Panc1 (cell line): ENCODE measurements at regions not wholly inside any gene's neighbourhood (a gene's known extent, or its start where the extent isn't known, plus 50 kb on each side); places are given as distances from the start of the nearest gene placed in this dataset.

ENCODE experiments used
- ATAC-seq: fragments of 200-7000 bp; cut with Tn5 transposase; 2 replicates; pipeline ENCODE4 v1.9.1; 2020; ENCODE audit warnings: mild to moderate bottlenecking, moderate library complexity
- BruUV-seq: library from RNA; stranded (reverse); fragments of 400-500 nt; replicated peaks from 2 replicates; lab custom pipeline; 2021; lab: Mats Ljungman, UMichigan
- CTCF ChIA-PET: fragments of 300-600 bp; sonication (Branson Sonifier 250); formaldehyde crosslinking; loops from one replicate; lab custom pipeline; 2022; ENCODE audit warnings: antibody characterized with exemption; lab: Charles Lee
- POLR2A ChIA-PET: fragments of 300-600 bp; sonication (Branson Sonifier 250); formaldehyde crosslinking; loops from one replicate; lab custom pipeline; 2022; ENCODE audit warnings: antibody characterized with exemption; lab: Charles Lee
- DNase-seq: peaks from one replicate; pipeline ENCODE4 v3.0.0-alpha.2; 2010; ENCODE audit warnings: low read depth, low spot score
- H3K27ac ChIP-seq: 2 replicates; pipeline ENCODE4 v1.5.1; 2011; ENCODE audit warnings: mild to moderate bottlenecking, low read length, inconsistent platforms
- H3K27me3 ChIP-seq: fragments of 200-500 bp; sonication (Bioruptor generic); 2 replicates; pipeline ENCODE4 v1.6.0; 2014; ENCODE audit warnings: low read length, inconsistent platforms; ENCODE audit not compliant: control insufficient read depth, insufficient read depth
- H3K36me3 ChIP-seq: fragments of 200-500 bp; sonication (Bioruptor generic); 2 replicates; pipeline ENCODE4 v1.5.1; 2014; ENCODE audit warnings: inconsistent platforms, mild to moderate bottlenecking, low read length, moderate library complexity; ENCODE audit not compliant: control insufficient read depth, insufficient read depth
- H3K4me1 ChIP-seq: 2 replicates; pipeline ENCODE4 v1.5.1; 2011; ENCODE audit warnings: inconsistent platforms, mild to moderate bottlenecking, low read length, moderate library complexity; ENCODE audit not compliant: control insufficient read depth, insufficient read depth
- H3K4me3 ChIP-seq, 2 experiments: 2 replicates each; pipeline ENCODE4 v1.5.1; 2011 to 2012; ENCODE audit warnings: low read depth in 2 of 2, low read length in 2 of 2, mild to moderate bottlenecking in 2 of 2, inconsistent platforms in 1 of 2, moderate library complexity in 1 of 2
- H3K9me3 ChIP-seq: fragments of 200-500 bp; sonication (Bioruptor generic); 2 replicates; pipeline ENCODE4 v1.5.1; 2014; ENCODE audit warnings: low read depth, mild to moderate bottlenecking, inconsistent platforms, low read length, moderate library complexity; ENCODE audit not compliant: control insufficient read depth, insufficient read depth
- CTCF ChIP-seq: fragments of 450-650 bp; IDR thresholded peaks from 2 replicates; pipeline ENCODE4 v1.5.1; 2017; ENCODE audit warnings: mild to moderate bottlenecking
- POLR2AphosphoS5 ChIP-seq: IDR thresholded peaks from 2 replicates; pipeline ENCODE4 v1.6.1; 2012; ENCODE audit warnings: mild to moderate bottlenecking, low read depth, low read length, moderate library complexity
- REST ChIP-seq, 2 experiments: IDR thresholded peaks; 2 replicates each; pipeline ENCODE4 v1.6.1; 2011 to 2012; ENCODE audit warnings: low read depth in 2 of 2, control low read depth in 1 of 2, low read length in 1 of 2, mild to moderate bottlenecking in 1 of 2, moderate library complexity in 1 of 2; ENCODE audit not compliant: insufficient read depth in 1 of 2
- SIN3A ChIP-seq: IDR thresholded peaks from 2 replicates; pipeline ENCODE4 v1.6.1; 2012; ENCODE audit warnings: low read depth, mild to moderate bottlenecking, low read length, moderate library complexity, borderline replicate concordance; ENCODE audit not compliant: insufficient read depth
- TCF7L2 ChIP-seq: IDR thresholded peaks from 2 replicates; pipeline ENCODE4 v1.6.1; 2011; ENCODE audit warnings: mild to moderate bottlenecking, low read depth, low read length, inconsistent platforms
- in situ Hi-C: cut with HindIII; loops from 2 replicates; pipeline ENCODE4 v1.10.0; 2016; ENCODE audit warnings: low sequenced_read_pairs, low pct_unique_long_range_greater_than_20kb
- intact Hi-C: fragments of 100-400 bp; cut with micrococcal nuclease; formaldehyde crosslinking; loops from one replicate; pipeline ENCODE4 v1.10.0; 2022; ENCODE audit not compliant: unreplicated experiment

GRCh38 chr1:13994386-13994785, 294.4 kb downstream of the PRDM2 start:
- TF ChIP-seq POLR2AphosphoS5: no peak
- in situ Hi-C loops: no loop called here
- CTCF ChIA-PET: no interaction called here
- no peaks in the 10 kb centered on the region for H3K27me3 ChIP-seq
- BruUV-seq: no TSS peak
- no peak overlapping the region for H3K4me3 ChIP-seq
- no peaks in the 10 kb centered on the region for H3K9me3 ChIP-seq
- H3K27ac ChIP-seq: no peak overlapping the region
- DNase-seq: no peak
- no peak for ATAC-seq
- H3K4me1 ChIP-seq: no peaks in the 10 kb centered on the region
- H3K36me3 ChIP-seq: no peaks in the 10 kb centered on the region
- intact Hi-C loops: no loop called here
- POLR2A ChIA-PET: no interaction called here

- no peak overlapping the region for H3K4me3 ChIP-seq
- intact Hi-C loops: no loop called here
- no peak overlapping the region for H3K27ac ChIP-seq
- DNase-seq: no peak
- H3K36me3 ChIP-seq: no peaks in the 10 kb centered on the region
- ChIA-PET CTCF (no interaction called here), POLR2A (no interaction called here)
- no peaks in the 10 kb centered on the region for H3K9me3 ChIP-seq
- no peak for TF ChIP-seq REST (IDR thresholded peaks at IDR 0.05; ENCODE audit: insufficient read depth in 1 of 2, low read depth in 2 of 2, low read length in 1 of 2)
- TF ChIP-seq TCF7L2: no peak
- no peaks in the 10 kb centered on the region for H3K27me3 ChIP-seq
- in situ Hi-C loops: no loop called here
- BruUV-seq: no TSS peak
- no peak for ATAC-seq
- no peaks in the 10 kb centered on the region for H3K4me1 ChIP-seq
Measured at GRCh38 chr1:13996334-13996733, 296.3 kb downstream of the PRDM2 start.

- ATAC-seq (no peak), DNase-seq (no peak)
- Histone ChIP-seq H3K4me3 (no peak overlapping the region), H3K36me3 (no peaks in the 10 kb centered on the region), H3K4me1 (no peaks in the 10 kb centered on the region), H3K27ac (no peak overlapping the region), H3K27me3 (no peaks in the 10 kb centered on the region), H3K9me3 (no peaks in the 10 kb centered on the region)
- ChIA-PET CTCF (no interaction called here), POLR2A (no interaction called here)
- TF ChIP-seq CTCF (no peak), POLR2AphosphoS5 (no peak), REST (IDR thresholded peaks at IDR 0.05; ENCODE audit: insufficient read depth in 1 of 2, low read depth in 2 of 2, low read length in 1 of 2) (no peak), SIN3A (no peak), TCF7L2 (no peak)
- no TSS peak for BruUV-seq
- intact Hi-C loops (no loop called here), in situ Hi-C loops (no loop called here)
Measured at GRCh38 chr1:14003552-14003951, 303.6 kb downstream of the PRDM2 start.
